Activated CD4-positive, alpha-beta memory T cell treated with anti-CD3 and anti-CD28 coated beads, Interleukin-2, amount 10 ng/mL, durations not matched to agents 7 days and 5 days (primary cell): ENCODE measurements at regions not wholly inside any gene's neighbourhood (a gene's known extent, or its start where the extent isn't known, plus 50 kb on each side); places are given as distances from the start of the nearest gene placed in this dataset.
"Not testable (repeated sequence)": the region's sequence is repeated elsewhere in the genome, so short reads cannot be mapped to it uniquely, and the experiment has no call there.

Experiments used
- CTCF ChIA-PET: fragments of 350-600 bp; sonication (Branson Sonifier 250); formaldehyde crosslinking; loops from one replicate; lab custom pipeline; 2021; ENCODE audit warnings: antibody characterized with exemption, inconsistent platforms; lab: Charles Lee
- POLR2A ChIA-PET: fragments of 350-600 bp; sonication (Branson Sonifier 250); formaldehyde crosslinking; loops from one replicate; lab custom pipeline; 2021; ENCODE audit warnings: antibody characterized with exemption; lab: Charles Lee
- DNase-seq: peaks from one replicate; pipeline ENCODE4 v3.0.0-alpha.2; 2020
- H3K27ac Mint-ChIP-seq: one replicate; pipeline ENCODE4 v1.8.0; 2021; ENCODE audit warnings: mild to moderate bottlenecking, mixed read lengths
- H3K27me3 Mint-ChIP-seq: one replicate; pipeline ENCODE4 v1.8.0; 2021; ENCODE audit warnings: mixed read lengths
- H3K36me3 Mint-ChIP-seq: one replicate; pipeline ENCODE4 v1.8.0; 2021; ENCODE audit warnings: low read depth, mixed read lengths
- H3K4me1 Mint-ChIP-seq: one replicate; pipeline ENCODE4 v1.8.0; 2021; ENCODE audit warnings: mixed read lengths
- H3K4me3 Mint-ChIP-seq: one replicate; pipeline ENCODE4 v1.8.0; 2021; ENCODE audit warnings: mild to moderate bottlenecking, mixed read lengths
- H3K9me3 Mint-ChIP-seq: one replicate; pipeline ENCODE4 v1.8.0; 2021; ENCODE audit warnings: mixed read lengths

GRCh38 chr14:71165121-71166031 is 258.1 kb downstream of the PCNX1 start:
- Mint-ChIP-seq H3K9me3 (peaks cover 3% of the 10 kb centered on the region), H3K27ac (no peak overlapping the region), H3K4me1 (peaks cover 26% of the 10 kb centered on the region), H3K27me3 (peaks cover 12% of the 10 kb centered on the region), H3K4me3 (no peak overlapping the region), H3K36me3 (peaks cover 6% of the 10 kb centered on the region)
- no peak for DNase-seq
- CTCF ChIA-PET, result no interaction called here
- POLR2A ChIA-PET, result interaction anchor here (1.1 to 1.2 kb wide), 2 partner anchors 22 to 104 kb away, joined by 3 to 4 read pairs; no protein-coding TSS in a partner anchor

- Mint-ChIP-seq H3K36me3 (no peaks in the 10 kb centered on the region), H3K27ac (no peak overlapping the region), H3K4me1 (peaks cover 26% of the 10 kb centered on the region), H3K9me3 (no peaks in the 10 kb centered on the region), H3K4me3 (no peak overlapping the region), H3K27me3 (peaks cover 8% of the 10 kb centered on the region)
- no peak for DNase-seq
- ChIA-PET POLR2A (interaction anchor here (0.6 to 1.1 kb wide), 2 partner anchors 153 to 155 kb away, joined by 3 read pairs; no protein-coding TSS in a partner anchor), CTCF (interaction anchor here (1.1 to 1.6 kb wide), 4 partner anchors 24 to 237 kb away, joined by 3 to 5 read pairs (median 4); no protein-coding TSS in a partner anchor)
Measured at GRCh38 chr14:71166180-71166837, 259.1 kb downstream of the PCNX1 start.

GRCh38 chr14:71167325-71167950 is 260.2 kb downstream of the PCNX1 start:
- ChIA-PET CTCF (interaction anchor here (1.1 to 1.6 kb wide), 3 partner anchors 154 to 586 kb away, joined by 3 read pairs; no protein-coding TSS in a partner anchor), POLR2A (interaction anchor here (1.0 to 2.7 kb wide), 4 partner anchors 25 to 154 kb away, joined by 3 to 9 read pairs (median 6); partner anchors contain the start of gene SIPA1L1)
- not testable (repeated sequence) for H3K27ac Mint-ChIP-seq, H3K9me3 Mint-ChIP-seq, H3K4me3 Mint-ChIP-seq, DNase-seq, H3K36me3 Mint-ChIP-seq
- Mint-ChIP-seq H3K27me3 (peaks cover 12% of the 10 kb centered on the region), H3K4me1 (peaks cover 26% of the 10 kb centered on the region)

GRCh38 chr14:71168161-71168560 is 260.9 kb downstream of the PCNX1 start:
- H3K36me3 Mint-ChIP-seq, H3K9me3 Mint-ChIP-seq: not testable (repeated sequence)
- peak overlapping the region; percentile 50 for H3K27ac Mint-ChIP-seq
- DNase-seq, result peak; percentile 53
- H3K4me3 Mint-ChIP-seq, result peak overlapping the region; percentile 62
- POLR2A ChIA-PET, result interaction anchor here (1.0 to 2.7 kb wide), 3 partner anchors 26 to 153 kb away, joined by 3 to 9 read pairs (median 8); partner anchors contain the start of gene SIPA1L1
- CTCF ChIA-PET, result interaction anchor here (1.0 to 1.2 kb wide), 3 partner anchors 153 to 585 kb away, joined by 3 read pairs; no protein-coding TSS in a partner anchor
- peaks cover 14% of the 10 kb centered on the region for H3K27me3 Mint-ChIP-seq
- peaks cover 26% of the 10 kb centered on the region for H3K4me1 Mint-ChIP-seq

GRCh38 chr14:71168564-71169427 is 261.5 kb downstream of the PCNX1 start:
- Mint-ChIP-seq H3K36me3 (no peaks in the 10 kb centered on the region), H3K27me3 (peaks cover 14% of the 10 kb centered on the region), H3K27ac (peak overlapping the region; percentile 50), H3K4me1 (peaks cover 23% of the 10 kb centered on the region), H3K4me3 (peak overlapping the region; percentile 62), H3K9me3 (no peaks in the 10 kb centered on the region)
- ChIA-PET POLR2A (interaction anchor here (0.6 to 2.7 kb wide), 5 partner anchors 15 to 152 kb away, joined by 3 to 9 read pairs (median 4); partner anchors contain the start of gene SIPA1L1), CTCF (interaction anchor here (1.0 to 1.2 kb wide), 4 partner anchors 152 to 687 kb away, joined by 3 read pairs; no protein-coding TSS in a partner anchor)
- DNase-seq, result no peak

- Mint-ChIP-seq H3K9me3 (no peaks in the 10 kb centered on the region), H3K4me1 (peaks cover 23% of the 10 kb centered on the region), H3K4me3 (no peak overlapping the region), H3K27ac (no peak overlapping the region), H3K27me3 (peaks cover 14% of the 10 kb centered on the region), H3K36me3 (no peaks in the 10 kb centered on the region)
- POLR2A ChIA-PET, result interaction anchor here (1.5 to 2.7 kb wide), 2 partner anchors 16 to 151 kb away, joined by 3 to 9 read pairs; partner anchors contain the start of gene SIPA1L1
- CTCF ChIA-PET, result no interaction called here
- DNase-seq, result no peak
Measured at GRCh38 chr14:71169861-71170260, 262.6 kb downstream of the PCNX1 start.

GRCh38 chr14:71175491-71175890 is 268.2 kb downstream of the PCNX1 start:
- Mint-ChIP-seq H3K9me3 (no peaks in the 10 kb centered on the region), H3K4me3 (no peak overlapping the region), H3K4me1 (no peaks in the 10 kb centered on the region), H3K27me3 (peaks cover 11% of the 10 kb centered on the region), H3K36me3 (no peaks in the 10 kb centered on the region), H3K27ac (no peak overlapping the region)
- POLR2A ChIA-PET, result no interaction called here
- no peak for DNase-seq
- CTCF ChIA-PET, result no interaction called here

GRCh38 chr14:71179066-71179465 is 271.8 kb downstream of the PCNX1 start:
- CTCF ChIA-PET, result no interaction called here

GRCh38 chr14:71180397-71180796 is 273.1 kb downstream of the PCNX1 start:
- CTCF ChIA-PET, result no interaction called here
- H3K27me3 Mint-ChIP-seq, result no peaks in the 10 kb centered on the region
- no peaks in the 10 kb centered on the region for H3K4me1 Mint-ChIP-seq
- DNase-seq, result no peak
- no peak overlapping the region for H3K4me3 Mint-ChIP-seq
- no peaks in the 10 kb centered on the region for H3K9me3 Mint-ChIP-seq
- H3K36me3 Mint-ChIP-seq, result no peaks in the 10 kb centered on the region
- no peak overlapping the region for H3K27ac Mint-ChIP-seq
- POLR2A ChIA-PET, result no interaction called here

More at GRCh38 chr14:71179066-71179465, 271.8 kb downstream of the PCNX1 start:
- Mint-ChIP-seq H3K27ac (no peak overlapping the region), H3K4me1 (no peaks in the 10 kb centered on the region), H3K4me3 (no peak overlapping the region), H3K36me3 (no peaks in the 10 kb centered on the region), H3K27me3 (no peaks in the 10 kb centered on the region), H3K9me3 (no peaks in the 10 kb centered on the region)
- POLR2A ChIA-PET, result no interaction called here
- DNase-seq, result no peak

- Mint-ChIP-seq H3K27ac (no peak overlapping the region), H3K36me3 (no peaks in the 10 kb centered on the region), H3K4me3 (no peak overlapping the region), H3K9me3 (no peaks in the 10 kb centered on the region), H3K27me3 (no peaks in the 10 kb centered on the region), H3K4me1 (no peaks in the 10 kb centered on the region)
- DNase-seq, result no peak
- ChIA-PET POLR2A (no interaction called here), CTCF (no interaction called here)
Measured at GRCh38 chr14:71181215-71182003, 274.1 kb downstream of the PCNX1 start.
